ENCODE measurements at regions not wholly inside any gene's neighbourhood (a gene's known extent, or its start where the extent isn't known, plus 50 kb on each side); places are given as distances from the start of the nearest gene placed in this dataset.
"Not testable (repeated sequence)": the region's sequence is repeated elsewhere in the genome, so short reads cannot be mapped to it uniquely, and the experiment has no call there.

DNA sequence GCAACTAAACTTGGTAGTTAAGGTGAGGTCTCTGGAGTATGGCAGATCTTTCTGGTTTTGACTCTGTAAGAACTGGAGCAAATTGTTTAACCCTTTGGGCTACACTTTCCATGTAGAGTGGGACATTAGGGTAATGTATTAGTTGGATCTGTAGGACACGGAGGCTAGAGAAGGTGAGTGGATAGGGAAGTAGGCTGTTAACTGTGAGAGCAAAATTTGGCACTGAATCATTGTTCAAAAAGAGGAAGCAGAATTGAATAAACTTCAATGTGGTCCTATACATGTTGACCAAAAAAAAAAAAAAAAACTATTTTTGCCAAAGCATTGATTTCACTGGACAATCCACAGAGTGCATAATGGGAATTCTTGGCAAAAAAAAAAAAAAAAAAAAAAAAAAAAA is 370.2 kb upstream of the CHORDC1 start:
- no peak for DNase-seq

DNA sequence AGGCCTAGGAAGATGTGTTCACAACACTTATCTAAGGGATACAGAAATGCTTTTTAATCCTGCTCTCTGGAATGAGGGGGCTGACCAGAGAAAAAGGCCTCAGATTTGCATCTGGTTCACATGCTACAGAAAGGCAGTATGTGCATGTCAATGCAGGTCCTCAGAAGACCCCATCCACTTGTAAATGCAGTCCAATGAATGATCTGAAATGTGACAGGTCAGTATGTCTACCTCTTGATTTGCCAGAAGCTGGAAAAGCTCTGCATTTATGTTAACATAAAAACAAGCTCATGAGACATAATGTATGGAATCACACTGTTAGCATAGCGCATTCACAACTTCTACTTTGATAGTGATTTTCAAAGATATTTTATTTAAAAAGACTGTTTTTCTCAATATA is 367.4 kb upstream of the CHORDC1 start:
- no peak for DNase-seq

DNA sequence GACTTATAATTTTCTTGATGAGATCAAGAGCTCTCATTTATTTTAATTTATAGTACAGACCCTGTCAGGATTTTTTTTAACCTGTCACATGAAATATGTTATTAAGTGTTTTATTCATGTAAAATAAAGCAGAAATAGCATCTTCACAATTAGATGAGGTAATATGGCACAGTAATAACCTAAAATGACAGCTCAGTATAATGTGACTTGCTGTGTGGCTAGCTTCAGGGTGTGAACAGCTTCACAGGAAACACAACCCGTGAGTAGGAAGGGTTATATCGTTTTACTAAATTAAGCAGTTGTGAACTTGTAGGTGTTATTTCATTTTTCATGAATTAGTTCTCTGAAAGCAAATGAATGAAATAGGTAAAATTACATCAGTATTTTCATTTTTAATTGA is 366.9 kb upstream of the CHORDC1 start:
- DNase-seq = no peak

DNA sequence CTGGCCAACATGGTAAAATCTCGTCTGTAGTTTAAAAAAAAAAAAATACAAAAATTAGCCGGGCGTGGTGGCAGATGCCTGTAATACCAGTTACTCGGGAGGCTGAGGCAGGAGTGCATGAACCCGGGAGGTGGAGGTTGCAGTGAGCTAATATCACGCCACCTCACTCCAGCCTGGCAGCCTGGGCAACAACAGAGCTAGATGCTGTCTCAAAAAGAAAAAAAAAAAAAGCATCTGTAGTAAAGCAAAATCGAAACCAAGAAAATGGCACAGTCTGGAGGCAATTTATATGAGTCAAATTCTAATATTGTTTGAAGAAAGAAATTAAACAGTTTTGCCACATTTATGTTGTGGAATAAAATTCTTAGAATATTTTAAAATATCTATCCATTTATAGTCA is 365.0 kb upstream of the CHORDC1 start:
- DNase-seq = no peak

DNA sequence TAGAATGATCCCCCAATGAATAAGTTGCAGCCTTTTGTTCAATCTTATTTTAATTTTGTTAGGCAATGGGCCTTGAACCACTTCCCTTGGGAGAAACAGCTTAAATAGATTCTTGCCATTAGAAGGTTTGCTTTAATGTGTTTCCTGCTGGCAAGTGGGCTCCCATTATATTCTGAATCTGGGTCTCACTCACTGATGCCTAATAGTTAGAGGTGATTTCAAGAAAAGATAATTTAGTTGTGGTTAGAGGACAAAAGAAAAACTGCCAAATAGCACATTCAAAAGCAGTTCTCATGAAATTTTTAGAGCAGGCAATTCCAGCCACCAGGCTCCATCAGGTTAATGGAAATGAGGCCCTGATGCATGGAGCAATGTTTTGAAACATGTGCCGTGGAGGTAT is 362.6 kb upstream of the CHORDC1 start:
- no peak for DNase-seq

DNA sequence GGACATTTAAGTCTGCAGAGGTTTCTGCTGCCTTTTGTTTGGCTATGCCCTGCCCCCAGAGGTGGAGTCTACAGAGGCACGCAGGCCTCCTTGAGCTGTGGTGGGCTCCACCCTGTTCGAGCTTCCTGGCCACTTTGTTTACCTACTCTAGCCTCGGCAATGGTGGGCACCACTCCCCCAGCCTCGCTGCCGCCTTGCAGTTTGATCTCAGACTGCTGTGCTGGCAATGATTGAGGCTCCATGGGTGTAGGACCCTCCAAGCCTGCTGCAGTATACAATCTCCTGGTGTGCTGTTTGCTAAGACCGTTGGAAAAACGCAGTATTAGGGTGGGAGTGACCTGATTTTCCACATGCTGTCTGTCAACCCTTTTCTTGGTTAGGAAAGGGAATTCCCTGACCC is 360.1 kb upstream of the CHORDC1 start:
- not testable (repeated sequence) for DNase-seq

DNA sequence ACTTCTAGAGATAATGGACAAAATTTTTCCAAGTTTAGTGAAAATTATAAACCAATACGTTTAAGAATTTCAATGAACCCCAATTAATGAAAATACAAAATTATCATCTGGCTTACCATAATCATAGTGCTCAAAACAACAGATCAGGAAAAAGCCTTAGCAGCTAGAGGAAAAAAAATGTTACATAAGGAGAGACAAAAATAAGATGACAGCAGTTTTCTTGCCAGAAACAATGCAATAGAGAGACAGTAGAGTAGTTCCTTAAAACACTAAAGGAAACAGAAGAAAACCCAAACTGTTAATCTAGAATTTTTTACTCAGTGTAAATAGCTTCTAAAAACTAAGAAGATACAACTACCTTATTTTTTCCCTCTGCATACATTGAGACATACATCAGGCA is 341.7 kb upstream of the CHORDC1 start:
- DNase-seq = no peak

DNA sequence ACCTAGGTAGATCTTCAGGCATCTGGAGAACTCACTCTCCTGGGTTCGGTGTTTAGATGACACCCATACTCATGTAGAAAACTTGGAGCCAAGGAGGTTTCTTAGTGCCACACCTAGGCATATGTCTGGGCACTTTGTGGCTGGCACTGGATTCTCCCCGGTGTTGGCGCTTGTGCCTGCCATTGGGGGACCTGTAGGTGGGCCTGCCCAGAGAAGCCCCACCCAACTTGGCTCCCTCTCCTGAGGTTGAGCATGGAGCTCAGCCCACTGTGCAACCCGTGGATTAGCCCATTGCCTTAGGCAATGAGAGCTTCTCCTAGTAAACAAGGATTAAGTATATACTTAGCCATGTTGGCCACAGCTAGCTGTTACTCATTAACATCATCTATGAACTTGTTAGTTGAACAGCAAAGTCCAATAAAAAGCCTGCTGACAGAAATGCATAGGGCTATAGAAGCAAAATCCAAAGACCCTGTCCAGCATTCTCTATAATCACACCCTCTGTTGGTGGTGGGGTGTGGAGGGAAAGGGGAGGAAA is 335.5 kb upstream of the CHORDC1 start:
- DNase-seq = no peak

DNA sequence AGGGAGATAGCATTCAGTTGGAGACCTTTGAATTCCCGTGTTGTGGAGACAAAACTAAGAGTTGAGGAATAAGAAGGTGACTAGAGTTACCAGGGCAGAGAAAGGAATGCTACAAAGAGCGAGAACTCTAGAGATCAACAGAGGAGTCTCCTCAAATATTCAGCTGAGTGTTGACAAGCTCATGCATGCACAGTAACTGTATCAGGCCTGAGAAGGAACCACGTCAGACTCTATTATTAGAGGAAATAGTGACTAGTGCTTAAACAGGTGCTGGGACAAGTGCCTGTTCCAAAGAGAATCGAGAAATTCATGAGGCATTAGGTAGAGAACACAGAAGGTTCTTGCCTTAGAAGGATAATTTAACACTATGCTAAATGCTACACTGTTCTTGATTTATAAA is 333.8 kb upstream of the CHORDC1 start:
- DNase-seq = no peak

DNA sequence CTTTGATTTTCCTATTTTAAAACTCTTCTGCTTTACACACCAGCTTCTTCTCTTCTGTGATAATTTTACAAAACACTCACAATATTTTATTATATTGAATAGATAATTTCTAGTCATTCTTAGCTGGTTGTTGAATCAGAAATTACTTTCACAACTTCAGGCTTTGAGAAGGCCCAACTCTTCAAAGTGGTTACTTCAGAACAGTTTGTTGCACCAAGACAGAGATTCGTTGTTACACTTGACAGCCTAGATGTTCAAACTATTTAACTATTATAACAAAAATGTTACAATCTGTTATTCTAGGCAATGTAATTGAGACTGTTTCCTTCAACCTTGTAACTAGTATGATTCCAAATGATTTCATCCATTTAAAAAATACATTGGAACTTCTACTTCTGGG is 333.2 kb upstream of the CHORDC1 start:
- DNase-seq = no peak

DNA sequence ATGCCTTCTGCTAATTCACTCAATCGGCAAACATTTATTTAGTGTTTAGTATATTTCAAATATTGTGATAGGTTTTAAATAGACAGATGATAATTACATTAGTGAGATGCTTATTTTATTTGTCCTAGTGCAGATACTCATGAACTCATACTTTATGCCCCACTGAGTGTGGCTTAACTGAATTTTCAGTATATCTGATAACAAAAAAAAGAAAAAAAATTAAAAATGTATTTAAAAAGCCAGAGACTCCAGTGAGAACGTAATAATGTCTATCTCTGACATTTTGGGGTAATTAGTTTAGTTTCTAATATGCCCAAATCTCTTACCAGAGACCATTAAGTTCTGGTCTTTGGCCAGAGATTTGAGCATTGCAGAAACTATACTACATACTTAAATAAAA is 332.6 kb upstream of the CHORDC1 start:
- no peak for DNase-seq

DNA sequence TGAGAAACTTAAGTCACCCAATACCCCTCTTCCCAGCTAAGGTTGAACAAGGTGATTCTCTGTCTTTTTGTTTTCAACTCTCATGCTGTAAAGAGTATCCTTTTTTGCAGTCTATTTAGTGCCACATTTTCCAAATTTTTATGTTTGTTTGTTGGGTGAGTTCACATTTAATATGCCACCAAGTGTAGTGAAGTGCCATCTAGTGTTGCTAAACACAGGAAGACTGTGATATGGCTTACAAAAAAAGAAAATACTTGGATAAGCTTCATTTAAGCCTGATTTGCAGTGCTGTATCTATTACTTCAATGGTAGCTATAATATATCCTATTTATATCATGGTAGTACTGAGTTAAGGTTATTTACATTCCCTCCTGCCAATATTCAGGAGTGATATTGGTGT is 319.2 kb upstream of the CHORDC1 start:
- no peak for DNase-seq

DNA sequence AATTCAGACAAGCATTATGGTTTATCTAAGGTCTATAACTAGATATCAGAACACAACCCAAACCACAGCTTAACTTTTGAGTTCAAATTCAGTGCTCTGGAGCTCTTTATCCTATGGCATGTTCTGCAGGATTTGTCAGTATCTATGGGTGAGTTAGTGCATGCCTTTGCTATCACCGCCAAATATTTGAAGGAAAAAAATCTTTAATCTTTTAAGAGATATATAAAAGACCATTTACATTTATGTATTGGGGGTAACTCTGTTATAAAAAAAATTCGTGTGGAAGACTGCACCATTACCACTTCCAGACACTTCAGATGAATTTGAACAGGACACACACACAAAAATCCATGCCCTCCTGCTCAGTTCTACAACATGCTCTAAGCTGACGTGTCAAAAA is 313.5 kb upstream of the CHORDC1 start:
- no peak for DNase-seq

DNA sequence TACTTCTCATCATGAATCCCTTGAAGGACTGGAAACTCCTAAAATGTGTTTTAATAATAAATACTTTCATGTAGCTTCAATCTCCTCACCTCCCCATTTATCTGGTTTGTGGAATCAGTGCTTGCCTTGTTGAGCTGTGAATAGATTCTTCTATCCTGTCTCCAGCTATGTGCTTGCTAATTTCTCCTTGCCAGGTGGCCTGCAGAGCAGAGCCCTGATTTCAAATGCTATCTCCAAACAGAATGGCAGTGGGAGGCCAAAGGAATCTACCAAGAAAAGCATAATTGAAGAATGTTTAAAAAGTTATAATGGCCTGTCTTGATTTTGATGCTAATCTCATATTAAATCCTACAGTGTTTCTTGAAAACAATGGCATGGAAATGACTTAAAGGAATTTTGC is 309.3 kb upstream of the CHORDC1 start:
- DNase-seq = no peak

DNA sequence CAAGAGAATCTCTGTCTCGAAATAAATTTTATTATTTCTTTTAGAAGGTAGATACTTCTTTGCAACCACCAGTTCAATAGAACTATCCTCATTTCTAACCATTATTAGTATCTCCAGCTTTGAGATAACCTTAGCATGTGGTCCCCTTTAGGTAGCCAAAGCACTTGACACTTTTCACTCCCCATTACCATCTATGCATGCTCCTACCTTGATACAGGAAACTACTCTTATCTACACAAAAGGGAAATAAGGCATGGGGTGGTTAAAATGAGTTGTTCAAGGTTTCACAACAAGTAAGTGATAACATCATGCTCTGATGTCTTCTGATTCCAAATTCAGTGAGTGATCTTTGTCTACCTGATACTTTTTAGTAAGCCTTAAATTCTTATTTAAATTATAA is 308.2 kb upstream of the CHORDC1 start:
- no peak for DNase-seq

DNA sequence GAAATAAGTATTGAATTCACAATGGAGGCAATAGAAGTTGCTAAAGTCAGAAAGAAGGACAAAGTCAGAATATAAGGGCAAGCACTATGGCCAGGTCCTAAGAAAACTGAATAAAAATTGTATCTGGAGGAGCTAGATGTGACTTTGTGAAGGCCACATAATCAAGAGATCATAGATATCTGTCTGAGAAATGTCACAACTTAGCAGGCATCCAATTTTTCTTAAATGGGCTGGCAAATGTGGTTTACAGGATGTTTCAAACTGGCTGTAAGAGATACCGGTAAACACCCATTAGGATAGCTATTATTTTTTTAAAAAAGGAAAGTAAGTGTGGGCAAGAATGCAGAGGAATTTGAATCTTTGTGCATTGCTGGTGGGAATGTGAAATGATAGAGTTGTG is 303.1 kb upstream of the CHORDC1 start:
- no peak for DNase-seq

DNA sequence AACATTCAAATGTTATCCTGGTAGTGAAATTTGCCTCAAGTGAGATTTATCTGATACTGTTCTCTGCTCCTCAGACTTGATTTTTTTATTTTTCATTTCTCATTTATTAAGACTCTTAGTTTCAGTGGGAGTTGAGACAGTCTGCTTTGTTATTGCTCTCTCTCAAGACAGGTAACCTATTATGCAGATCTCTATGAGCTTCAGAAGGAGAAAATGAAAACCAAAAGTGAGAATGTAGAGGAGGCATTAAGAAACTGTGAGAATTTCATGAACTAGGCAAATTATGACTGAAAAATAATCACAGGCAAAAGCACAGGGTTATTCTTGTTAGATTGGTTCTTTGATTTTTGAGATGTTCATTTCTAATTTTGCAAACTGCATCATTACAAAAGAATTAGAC is 290.0 kb upstream of the CHORDC1 start:
- no peak for DNase-seq

DNA sequence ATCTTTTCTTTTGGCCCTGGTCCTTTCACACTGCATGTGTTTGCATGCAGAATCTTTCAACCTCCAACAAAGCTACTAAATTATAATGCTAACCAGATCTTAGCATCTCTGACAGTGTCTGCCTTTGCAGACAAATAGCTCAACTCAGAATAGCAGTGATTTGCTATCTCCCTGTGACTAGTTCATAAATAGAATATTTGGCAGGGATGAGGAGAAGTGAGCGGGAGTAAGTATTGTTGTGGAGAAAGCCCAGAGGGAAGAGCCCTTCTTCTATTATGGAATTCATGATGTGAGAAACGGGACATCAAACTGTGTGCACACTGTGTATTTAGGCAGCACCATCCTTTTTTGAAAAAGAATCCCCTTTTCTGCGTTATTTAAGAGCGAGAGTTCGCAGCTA is 288.0 kb upstream of the CHORDC1 start:
- no peak for DNase-seq

DNA sequence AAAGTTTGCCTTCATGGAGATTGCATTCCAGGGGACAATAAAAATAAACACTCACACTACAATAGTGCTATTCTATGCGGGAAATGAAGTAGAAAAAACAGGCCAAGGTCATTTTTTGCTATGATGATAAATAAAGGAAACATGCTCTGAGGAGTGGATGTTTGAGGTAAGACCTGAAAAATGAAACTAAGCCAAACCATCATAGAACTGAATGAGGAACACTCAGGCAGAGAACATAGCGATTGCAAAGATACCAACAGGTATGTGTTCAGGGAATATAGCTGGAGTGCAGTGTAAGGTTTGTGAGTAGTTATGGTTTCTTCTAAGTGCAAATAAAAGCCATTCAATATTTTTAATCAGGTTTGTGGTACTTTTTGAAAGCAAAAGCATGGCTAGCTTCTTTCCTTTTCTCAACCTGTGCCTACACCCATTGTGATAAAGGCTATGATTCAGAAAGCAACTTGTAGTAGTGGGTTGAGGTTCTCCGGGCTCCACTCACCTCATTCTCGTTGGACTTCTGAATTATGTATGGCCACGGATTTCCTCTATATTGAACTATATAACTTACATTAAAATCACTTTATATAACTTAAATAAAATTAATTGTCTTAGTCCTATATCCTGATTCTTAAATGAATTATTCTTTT is 278.2 kb upstream of the CHORDC1 start:
- no peak for DNase-seq

DNA sequence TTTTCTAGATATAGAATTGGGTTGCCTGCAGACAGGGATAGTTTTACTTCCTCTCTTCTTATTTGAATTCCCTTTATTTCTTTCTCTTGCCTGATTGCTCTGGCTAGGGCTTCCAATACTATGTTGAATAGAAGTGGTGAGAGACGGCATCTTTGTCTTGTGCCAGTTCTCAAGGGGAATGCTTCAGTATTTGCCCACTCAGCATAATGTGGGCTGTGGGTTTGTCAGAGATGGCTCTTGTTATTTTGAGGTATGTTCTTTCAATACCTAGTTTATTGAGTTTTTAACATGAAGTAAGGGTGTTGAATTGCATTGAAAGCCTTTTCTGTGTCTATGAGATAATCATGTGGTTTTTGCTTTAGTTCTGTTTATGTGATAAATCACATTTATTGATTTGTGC is 273.9 kb upstream of the CHORDC1 start:
- no peak for DNase-seq

DNA sequence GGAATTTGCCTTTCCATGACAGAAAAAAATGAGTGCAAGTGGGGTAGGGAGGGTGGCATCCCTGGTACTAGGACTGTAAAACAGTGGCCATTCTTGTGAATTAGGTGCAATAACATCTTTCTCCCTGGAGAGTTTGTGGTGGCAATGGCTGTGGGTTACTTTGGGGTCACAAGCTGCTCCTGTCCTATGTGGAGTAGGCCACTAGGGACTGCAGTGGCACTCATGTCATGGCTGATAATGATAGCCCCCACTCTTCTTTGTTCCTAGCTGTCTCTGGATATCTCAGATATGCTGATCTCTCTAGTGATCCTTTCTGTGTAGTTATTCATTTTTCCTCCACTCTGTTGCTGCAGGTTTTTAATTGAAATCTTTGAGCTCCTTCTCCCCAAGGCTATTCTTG is 270.5 kb upstream of the CHORDC1 start:
- DNase-seq = no peak

DNA sequence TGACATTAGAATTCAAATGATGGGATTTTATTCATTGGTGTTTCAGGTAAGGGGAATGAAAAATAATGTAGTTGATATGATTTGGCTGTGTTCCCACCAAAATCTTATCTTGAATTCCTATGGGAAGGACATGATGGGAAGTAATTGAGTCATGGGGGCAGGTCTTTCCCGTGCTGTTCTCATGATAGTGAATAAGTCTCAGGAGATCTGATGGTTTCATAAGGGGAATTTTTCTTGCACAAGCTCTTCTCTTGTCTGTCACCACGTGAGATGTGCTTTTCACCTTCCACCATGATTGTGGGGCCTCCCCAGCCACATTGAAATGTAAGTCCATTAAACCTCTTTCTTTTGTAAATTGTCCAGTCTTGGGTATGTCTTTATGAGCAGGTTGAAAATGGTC is 268.6 kb upstream of the CHORDC1 start:
- no peak for DNase-seq

DNA sequence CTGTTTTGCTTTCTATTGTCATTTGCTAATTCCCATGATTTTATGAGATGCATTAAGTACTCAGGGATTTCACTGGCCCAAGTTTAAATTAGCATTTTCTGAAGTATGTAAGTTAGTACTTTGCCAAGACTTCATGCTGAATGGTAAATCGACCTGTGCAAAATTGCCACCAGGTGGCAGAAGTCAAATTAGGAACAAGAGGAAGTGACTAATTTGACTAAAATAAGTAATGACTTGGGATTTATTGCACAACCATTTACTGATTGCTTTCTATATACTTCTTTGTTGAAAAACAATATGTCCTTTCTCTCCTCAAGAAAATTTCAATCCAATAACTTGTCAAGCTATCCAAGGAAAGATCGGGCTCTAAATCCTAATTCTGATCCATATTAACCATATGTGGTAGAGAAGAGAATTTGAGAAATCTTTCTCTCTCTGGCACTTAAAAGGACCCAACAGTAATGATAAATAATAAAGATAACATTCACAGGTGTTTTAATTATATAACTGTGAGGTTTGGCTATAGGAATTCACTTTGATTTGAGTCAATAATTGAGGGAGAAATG is 253.7 kb upstream of the CHORDC1 start:
- peak; percentile 3 for DNase-seq

DNA sequence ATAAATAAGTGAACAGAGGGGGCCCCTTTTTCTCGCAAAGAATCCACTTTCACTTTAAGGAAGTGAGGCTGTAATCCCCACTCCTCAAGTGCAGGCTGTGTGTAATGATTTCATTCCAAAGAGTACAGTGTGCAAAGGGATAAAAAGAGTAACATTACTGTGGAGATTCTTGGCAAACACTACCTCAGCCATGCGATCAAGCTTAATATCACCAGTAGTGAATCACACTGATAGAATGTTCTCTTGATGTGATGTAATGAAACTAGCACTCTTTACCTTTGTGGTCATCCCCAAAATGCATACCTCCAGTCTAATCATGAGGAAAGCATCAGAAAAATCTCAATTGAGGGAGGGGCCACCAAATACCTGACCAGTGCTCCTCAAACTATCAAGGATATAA is 246.1 kb upstream of the CHORDC1 start:
- no peak for DNase-seq

DNA sequence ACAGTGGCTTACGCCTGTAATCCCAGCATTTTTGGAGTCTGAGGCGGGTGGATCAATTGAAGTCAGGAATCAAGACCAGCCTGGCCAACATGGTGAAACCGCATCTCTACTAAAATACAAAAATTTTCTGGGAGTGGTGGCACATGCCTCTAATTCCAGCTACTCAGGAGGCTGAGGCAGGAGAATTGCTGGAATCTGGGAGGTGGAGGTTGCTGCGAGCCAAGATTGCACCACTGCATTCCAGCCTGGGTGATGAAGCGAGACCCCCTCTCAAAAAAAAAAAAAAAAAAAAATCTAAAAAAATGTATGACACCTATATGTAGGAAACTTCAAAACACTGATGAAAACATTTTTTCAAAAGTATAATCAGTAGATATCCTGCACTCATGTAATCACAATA is 242.7 kb upstream of the CHORDC1 start:
- DNase-seq = no peak

All from NCI-H1092 treated with DMSO at 0.1 percent for 48 hours (cell line).